ENCODE measurements at regions not wholly inside any gene's neighbourhood (a gene's known extent, or its start where the extent isn't known, plus 50 kb on each side); places are given as distances from the start of the nearest gene placed in this dataset.

- Mint-ChIP-seq H3K27me3 (no peaks in the 10 kb centered on the region), H3K4me1 (no peaks in the 10 kb centered on the region), H3K27ac (no peak overlapping the region), H3K9me3 (peaks cover 0 to 8% of the 10 kb centered on the region in 2 donors), H3K4me3 (no peak overlapping the region)
- no peak for ATAC-seq
- DNase-seq, result no peak
Observed at GRCh38 chr5:97694091-97694490, 511.0 kb upstream of the RIOK2 start.

GRCh38 chr5:97714424-97714823, 531.4 kb upstream of the RIOK2 start:
- Mint-ChIP-seq H3K4me3 (no peak overlapping the region), H3K27me3 (no peaks in the 10 kb centered on the region), H3K4me1 (no peaks in the 10 kb centered on the region), H3K9me3 (peaks cover 0 to 12% of the 10 kb centered on the region in 2 donors), H3K27ac (no peak overlapping the region)
- no peak for DNase-seq
- no peak for ATAC-seq

GRCh38 chr5:97726106-97726505, 543.1 kb upstream of the RIOK2 start:
- DNase-seq, result no peak
- Mint-ChIP-seq H3K9me3 (peaks cover 0 to 17% of the 10 kb centered on the region in 2 donors), H3K4me1 (no peaks in the 10 kb centered on the region), H3K27me3 (no peaks in the 10 kb centered on the region), H3K4me3 (no peak overlapping the region), H3K27ac (no peak overlapping the region)
- ATAC-seq, result no peak

DNA sequence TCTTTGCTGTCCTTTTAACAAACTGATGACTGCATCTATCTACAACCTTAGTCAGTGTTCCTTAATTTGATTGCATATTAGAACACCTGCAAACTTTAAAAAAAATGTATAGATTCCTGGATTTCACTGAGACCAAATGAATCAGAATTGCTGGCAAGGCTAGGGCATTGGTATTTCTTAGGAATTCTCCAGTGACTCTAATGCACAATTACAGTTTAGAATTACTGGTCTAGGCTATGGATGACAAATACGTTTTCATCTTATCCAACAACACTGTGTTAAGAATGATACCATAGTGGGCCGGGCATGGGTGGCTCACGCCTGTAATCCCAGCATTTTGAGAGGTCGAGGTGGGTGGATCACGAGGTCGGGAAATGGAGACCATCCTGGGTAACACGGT, 545.9 kb upstream of the RIOK2 start:
- no peaks in the 10 kb centered on the region for H3K27me3 Mint-ChIP-seq
- no peak overlapping the region for H3K4me3 Mint-ChIP-seq
- H3K4me1 Mint-ChIP-seq, result no peaks in the 10 kb centered on the region
- no peaks in the 10 kb centered on the region for H3K9me3 Mint-ChIP-seq
- ATAC-seq, result no peak
- DNase-seq, result no peak
- no peak overlapping the region for H3K27ac Mint-ChIP-seq

- H3K27me3 Mint-ChIP-seq, result no peaks in the 10 kb centered on the region
- no peak overlapping the region for H3K4me3 Mint-ChIP-seq
- DNase-seq (no peak), ATAC-seq (no peak)
- H3K9me3 Mint-ChIP-seq, result no peaks in the 10 kb centered on the region
- no peaks in the 10 kb centered on the region for H3K4me1 Mint-ChIP-seq
- H3K27ac Mint-ChIP-seq, result no peak overlapping the region
Observed at GRCh38 chr5:97729938-97730337, 546.9 kb upstream of the RIOK2 start.

DNA sequence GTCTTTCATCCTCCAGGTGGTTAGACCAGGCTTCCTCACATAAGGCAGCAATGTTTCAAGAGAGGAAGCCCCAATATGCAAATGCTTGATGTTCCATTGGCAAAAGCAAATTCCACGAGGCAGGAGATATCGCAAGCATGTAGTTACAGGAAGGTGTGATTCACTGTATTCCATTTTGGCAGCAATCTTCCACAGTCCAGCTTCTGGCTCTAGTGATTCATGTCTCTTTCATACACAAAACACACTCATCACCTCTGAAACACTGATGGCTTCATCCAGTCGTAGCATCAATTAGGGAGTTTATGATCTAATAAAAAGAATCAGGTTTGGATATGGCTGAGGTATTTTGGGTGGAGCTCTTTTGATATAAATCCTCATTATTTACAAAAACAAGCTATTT, 552.2 kb upstream of the RIOK2 start:
- Mint-ChIP-seq H3K4me3 (no peak overlapping the region), H3K9me3 (peaks cover 0 to 12% of the 10 kb centered on the region in 2 donors), H3K4me1 (no peaks in the 10 kb centered on the region), H3K27ac (no peak overlapping the region), H3K27me3 (no peaks in the 10 kb centered on the region)
- ATAC-seq (no peak), DNase-seq (no peak)

DNA sequence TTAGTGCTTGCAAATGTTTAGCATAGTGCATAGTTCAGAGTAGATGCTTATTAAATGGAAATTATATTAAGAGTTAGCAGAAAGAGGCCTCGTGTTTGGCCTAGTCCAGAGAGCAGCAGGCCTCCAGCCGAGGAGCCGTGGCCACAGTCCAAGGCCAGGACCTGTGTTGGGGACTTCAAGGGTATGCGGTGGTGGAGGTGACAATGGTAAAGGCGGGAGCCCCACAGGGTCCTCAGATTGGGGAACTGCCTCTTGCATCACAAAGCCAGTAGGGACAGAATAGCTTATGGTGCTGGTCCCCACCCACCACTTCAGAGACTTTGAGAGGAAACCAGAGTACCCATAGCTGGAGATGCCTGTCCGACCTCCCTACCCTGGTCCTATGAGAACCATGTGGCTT, 554.6 kb upstream of the RIOK2 start:
- DNase-seq, result no peak
- ATAC-seq, result no peak
- peaks cover 0 to 12% of the 10 kb centered on the region in 2 donors for H3K9me3 Mint-ChIP-seq
- no peak overlapping the region for H3K27ac Mint-ChIP-seq
- H3K4me3 Mint-ChIP-seq, result no peak overlapping the region
- no peaks in the 10 kb centered on the region for H3K4me1 Mint-ChIP-seq
- no peaks in the 10 kb centered on the region for H3K27me3 Mint-ChIP-seq

- H3K9me3 Mint-ChIP-seq, result peaks cover 0 to 10% of the 10 kb centered on the region in 2 donors
- no peak overlapping the region for H3K27ac Mint-ChIP-seq
- H3K4me3 Mint-ChIP-seq, result no peak overlapping the region
- no peak for DNase-seq
- ATAC-seq, result no peak
- no peaks in the 10 kb centered on the region for H3K4me1 Mint-ChIP-seq
- H3K27me3 Mint-ChIP-seq, result no peaks in the 10 kb centered on the region
Observed at GRCh38 chr5:97745817-97746216, 562.8 kb upstream of the RIOK2 start.

DNA sequence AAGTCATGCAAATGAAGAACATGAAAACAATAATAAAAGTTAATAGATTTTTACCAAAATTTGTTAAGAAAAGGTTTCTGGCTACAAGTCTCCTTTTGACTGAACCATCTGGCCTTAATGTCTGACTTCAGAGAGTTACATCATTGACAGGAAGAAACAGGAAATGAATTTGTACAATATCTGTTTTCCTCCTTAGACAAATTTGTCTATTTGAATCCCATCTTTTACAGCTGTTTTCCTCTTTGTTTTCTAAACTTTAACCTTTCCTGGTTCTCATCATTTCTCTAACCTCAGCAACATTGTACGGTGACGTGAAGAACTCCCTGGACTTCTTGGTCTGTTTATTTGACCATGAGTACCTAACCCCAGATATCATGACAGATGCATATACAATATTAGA, 567.5 kb upstream of the RIOK2 start:
- Mint-ChIP-seq H3K4me3 (no peak overlapping the region), H3K4me1 (no peaks in the 10 kb centered on the region), H3K27ac (no peak overlapping the region), H3K9me3 (peaks cover 0 to 7% of the 10 kb centered on the region in 2 donors), H3K27me3 (no peaks in the 10 kb centered on the region)
- ATAC-seq (no peak), DNase-seq (no peak)

GRCh38 chr5:97751540-97751939, 568.5 kb upstream of the RIOK2 start:
- DNase-seq, result no peak
- no peaks in the 10 kb centered on the region for H3K27me3 Mint-ChIP-seq
- no peaks in the 10 kb centered on the region for H3K4me1 Mint-ChIP-seq
- H3K9me3 Mint-ChIP-seq, result no peaks in the 10 kb centered on the region
- no peak overlapping the region for H3K27ac Mint-ChIP-seq
- H3K4me3 Mint-ChIP-seq, result no peak overlapping the region
- no peak for ATAC-seq

GRCh38 chr5:97752871-97753270, 569.8 kb upstream of the RIOK2 start:
- H3K4me3 Mint-ChIP-seq, result no peak overlapping the region
- no peaks in the 10 kb centered on the region for H3K4me1 Mint-ChIP-seq
- H3K27me3 Mint-ChIP-seq, result no peaks in the 10 kb centered on the region
- H3K9me3 Mint-ChIP-seq, result no peaks in the 10 kb centered on the region
- no peak for ATAC-seq
- no peak overlapping the region for H3K27ac Mint-ChIP-seq
- DNase-seq, result no peak

- no peak for ATAC-seq
- no peaks in the 10 kb centered on the region for H3K4me1 Mint-ChIP-seq
- H3K27ac Mint-ChIP-seq, result peak overlapping the region in 1 of 2 donors; percentile 19
- no peak for DNase-seq
- no peak overlapping the region for H3K4me3 Mint-ChIP-seq
- H3K9me3 Mint-ChIP-seq, result no peaks in the 10 kb centered on the region
- no peaks in the 10 kb centered on the region for H3K27me3 Mint-ChIP-seq
Observed at GRCh38 chr5:97762483-97762882, 579.4 kb upstream of the RIOK2 start.

- no peak overlapping the region for H3K4me3 Mint-ChIP-seq
- no peaks in the 10 kb centered on the region for H3K4me1 Mint-ChIP-seq
- no peaks in the 10 kb centered on the region for H3K27me3 Mint-ChIP-seq
- peaks cover 0 to 7% of the 10 kb centered on the region in 2 donors for H3K9me3 Mint-ChIP-seq
- no peak overlapping the region for H3K27ac Mint-ChIP-seq
- ATAC-seq, result no peak
- DNase-seq, result no peak
Observed at GRCh38 chr5:97764700-97765099, 581.7 kb upstream of the RIOK2 start.

DNA sequence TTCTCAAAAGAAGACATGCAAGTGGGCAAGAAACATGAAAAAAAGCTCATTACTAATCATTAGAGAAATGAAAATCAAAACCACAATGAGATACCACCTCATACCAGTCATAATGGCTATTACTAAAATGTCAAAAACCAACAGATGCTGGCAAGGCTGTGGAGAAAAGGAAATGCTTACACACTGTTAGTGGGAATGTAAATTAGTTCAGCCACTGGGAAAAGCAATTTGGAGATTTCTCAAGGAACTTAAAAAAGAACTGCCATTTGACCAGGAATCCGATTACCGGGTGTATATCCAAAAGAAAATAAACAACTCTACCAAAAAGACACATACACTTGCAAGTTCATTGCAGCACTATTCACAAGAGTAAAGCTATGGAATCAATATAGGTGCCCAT, 595.4 kb upstream of the RIOK2 start:
- ATAC-seq, result no peak
- H3K27me3 Mint-ChIP-seq, result no peaks in the 10 kb centered on the region

GRCh38 chr5:97788369-97788768, 605.3 kb upstream of the RIOK2 start:
- DNase-seq, result no peak
- H3K27me3 Mint-ChIP-seq, result no peaks in the 10 kb centered on the region
- H3K4me1 Mint-ChIP-seq, result no peaks in the 10 kb centered on the region
- H3K4me3 Mint-ChIP-seq, result no peak overlapping the region
- no peak for ATAC-seq
- peaks cover 12% of the 10 kb centered on the region in 2 donors for H3K9me3 Mint-ChIP-seq
- H3K27ac Mint-ChIP-seq, result no peak overlapping the region

More for the DNA sequence above, 595.4 kb upstream of the RIOK2 start:
- H3K4me3 Mint-ChIP-seq, result no peak overlapping the region
- no peak for DNase-seq
- peaks cover 10 to 25% of the 10 kb centered on the region in 2 donors for H3K9me3 Mint-ChIP-seq
- no peaks in the 10 kb centered on the region for H3K4me1 Mint-ChIP-seq
- no peak overlapping the region for H3K27ac Mint-ChIP-seq

DNA sequence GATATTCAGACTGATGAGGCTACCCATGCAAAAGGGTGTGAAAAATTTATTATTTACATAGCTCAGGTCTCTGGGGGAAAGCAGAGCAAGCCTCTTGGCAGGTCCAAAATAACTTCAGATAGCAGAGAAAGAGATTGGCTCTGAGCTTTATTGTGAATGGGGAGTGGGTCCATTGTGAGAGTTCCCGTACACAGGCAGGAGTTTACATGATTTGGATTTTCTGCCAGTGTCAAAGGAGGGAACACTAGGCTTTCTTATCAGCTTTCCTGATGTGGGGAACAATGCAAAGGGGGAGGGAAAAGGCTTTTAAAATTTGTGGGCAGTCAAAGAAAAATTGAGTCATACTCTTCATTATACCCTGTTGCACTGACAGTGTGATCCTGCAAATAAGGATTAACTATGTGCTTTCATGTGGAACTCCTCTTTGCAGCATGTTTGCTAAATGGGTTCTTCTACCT, 615.0 kb upstream of the RIOK2 start:
- no peak for DNase-seq
- no peak for ATAC-seq
- Mint-ChIP-seq H3K4me3 (no peak overlapping the region), H3K27me3 (no peaks in the 10 kb centered on the region), H3K9me3 (peaks cover 11 to 13% of the 10 kb centered on the region in 2 donors), H3K4me1 (no peaks in the 10 kb centered on the region), H3K27ac (no peak overlapping the region)

DNA sequence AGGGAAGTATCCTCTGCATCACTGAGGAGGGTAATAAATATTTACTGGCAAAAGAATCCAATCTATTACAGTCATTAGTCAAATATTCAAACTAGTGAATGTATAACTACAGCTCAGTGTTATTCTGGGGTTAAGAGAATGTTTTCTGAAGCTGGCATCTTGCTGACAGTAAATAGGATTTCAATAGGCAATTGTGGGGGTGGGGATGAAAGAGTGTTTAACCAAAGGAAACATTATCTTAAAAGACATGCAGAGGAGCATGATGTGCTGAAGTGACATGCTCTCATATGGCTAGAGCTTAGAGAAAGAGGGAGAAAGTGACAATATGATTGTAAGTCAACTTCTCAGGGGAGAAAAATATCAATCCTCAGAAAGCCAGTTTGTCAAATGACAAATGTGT, 618.4 kb upstream of the RIOK2 start:
- DNase-seq, result no peak
- H3K27me3 Mint-ChIP-seq, result no peaks in the 10 kb centered on the region
- no peaks in the 10 kb centered on the region for H3K4me1 Mint-ChIP-seq
- H3K27ac Mint-ChIP-seq, result no peak overlapping the region
- no peak overlapping the region for H3K4me3 Mint-ChIP-seq
- H3K9me3 Mint-ChIP-seq, result peaks cover 15 to 19% of the 10 kb centered on the region in 2 donors
- no peak for ATAC-seq
